HCT116 (cell line): ENCODE measurements at regions not wholly inside any gene's neighbourhood (a gene's known extent, or its start where the extent isn't known, plus 50 kb on each side); places are given as distances from the start of the nearest gene placed in this dataset.

Experiments used
- ATAC-seq: fragments of 200-7000 bp; cut with Tn5 transposase; 2 replicates; pipeline ENCODE4 v1.9.1; 2020; ENCODE audit warnings: mild to moderate bottlenecking, moderate library complexity
- BruUV-seq: library from RNA; stranded (reverse); fragments of 400-500 nt; replicated peaks from 2 replicates; lab custom pipeline; 2021; lab: Mats Ljungman, UMichigan
- CTCF ChIA-PET: fragments of 300-600 bp; sonication (Branson Sonifier 250); formaldehyde crosslinking; loops from one replicate; lab custom pipeline; 2021; ENCODE audit warnings: antibody characterized with exemption; lab: Charles Lee
- POLR2A ChIA-PET: fragments of 300-600, 350-600 bp; sonication (Branson Sonifier 250); formaldehyde crosslinking; loops from one replicate; lab custom pipeline; 2021; ENCODE audit warnings: antibody characterized with exemption; lab: Charles Lee
- RAD21 ChIA-PET, 2 experiments: fragments of 300-600 bp; sonication (Branson Sonifier 250); formaldehyde crosslinking; loops; one replicate each; lab custom pipeline; 2023; ENCODE audit warnings: low total read pairs in 2 of 2; ENCODE audit not compliant: uncharacterized antibody in 2 of 2, unreplicated experiment in 2 of 2, low non-redundant PET in 1 of 2; lab: Charles Lee
- DNase-seq: peaks from one replicate; pipeline ENCODE4 v3.0.0-alpha.2; 2010; ENCODE audit warnings: low read depth, low spot score
- H2AFZ ChIP-seq: fragments of 200-600 bp; shearing (Covaris generic), sonication (generic); 2 replicates; pipeline ENCODE4 v1.6.1; 2017; ENCODE audit warnings: low read depth, mixed run types, mixed read lengths, antibody characterized with exemption, low read length; ENCODE audit not compliant: poor library complexity, severe bottlenecking
- H3K27ac ChIP-seq: 2 replicates; pipeline ENCODE4 v1.5.1; 2012; ENCODE audit warnings: low read depth, low read length
- H3K27me3 ChIP-seq: fragments of 200-600 bp; sonication (generic); 2 replicates; pipeline ENCODE4 v1.6.1; 2016; ENCODE audit warnings: mixed run types, low read length, mixed read lengths; ENCODE audit not compliant: insufficient read depth
- H3K36me3 ChIP-seq, 2 experiments: fragments of 200-500 bp in 1 of 2; fragments of 200-600 bp in 1 of 2; sonication (Bioruptor generic) in 1 of 2; sonication (generic) in 1 of 2; 2 replicates each; pipeline versions ENCODE4 v1.5.1 to v1.6.1; 2014 to 2016; ENCODE audit warnings: low read length in 2 of 2, inconsistent platforms in 1 of 2, mixed read lengths in 1 of 2, mixed run types in 1 of 2; ENCODE audit not compliant: insufficient read depth in 2 of 2, control insufficient read depth in 1 of 2
- H3K4me1 ChIP-seq, 2 experiments: fragments of 200-600 bp in 1 of 2; sonication (generic) in 1 of 2; 2 replicates each; pipeline versions ENCODE4 v1.5.1 to v1.6.1; 2012 to 2017; ENCODE audit warnings: low read length in 2 of 2, inconsistent platforms in 1 of 2, mild to moderate bottlenecking in 1 of 2, mixed read lengths in 1 of 2, mixed run types in 1 of 2, moderate library complexity in 1 of 2; ENCODE audit not compliant: insufficient read depth in 2 of 2, control insufficient read depth in 1 of 2
- H3K4me2 ChIP-seq: fragments of 200-600 bp; sonication (generic); 2 replicates; pipeline ENCODE4 v1.6.1; 2017; ENCODE audit warnings: mixed run types, low read length, mixed read lengths
- H3K4me3 ChIP-seq, 2 experiments: fragments of 200-600 bp in 1 of 2; sonication (generic) in 1 of 2; replicated peaks in 1 of 2; 2 replicates each; pipeline ENCODE4 v1.5.1; 2011 to 2016; ENCODE audit warnings: low read length in 2 of 2, control low read depth in 1 of 2, low read depth in 1 of 2, mild to moderate bottlenecking in 1 of 2, mixed read lengths in 1 of 2, mixed run types in 1 of 2
- H3K79me2 ChIP-seq: fragments of 200-600 bp; sonication (generic); 2 replicates; pipeline ENCODE4 v1.6.1; 2017; ENCODE audit warnings: mild to moderate bottlenecking, mixed run types, low read length, moderate library complexity, mixed read lengths; ENCODE audit not compliant: insufficient read depth
- H3K9ac ChIP-seq: fragments of 200-600 bp; sonication (generic); 2 replicates; pipeline ENCODE4 v1.6.1; 2016; ENCODE audit warnings: low read length, mixed read lengths
- H3K9me2 ChIP-seq: fragments of 200-600 bp; sonication (generic), shearing (Covaris generic); 2 replicates; pipeline ENCODE4 v1.6.1; 2017; ENCODE audit warnings: mixed run types, mild to moderate bottlenecking, moderate library complexity; ENCODE audit not compliant: insufficient read depth
- H3K9me3 ChIP-seq, 2 experiments: fragments of 200-500 bp in 1 of 2; fragments of 200-600 bp in 1 of 2; sonication (Bioruptor generic) in 1 of 2; sonication (generic) in 1 of 2; 2 replicates each; pipeline ENCODE4 v1.6.1; 2014 to 2017; ENCODE audit warnings: low read length in 2 of 2, mixed read lengths in 2 of 2, inconsistent platforms in 1 of 2, low read depth in 1 of 2, mild to moderate bottlenecking in 1 of 2, mixed run types in 1 of 2, moderate library complexity in 1 of 2; ENCODE audit not compliant: control insufficient read depth in 1 of 2, insufficient read depth in 1 of 2
- H4K20me1 ChIP-seq: fragments of 200-600 bp; sonication (generic), shearing (Covaris generic); 2 replicates; pipeline ENCODE4 v1.6.1; 2017; ENCODE audit warnings: mixed run types, mild to moderate bottlenecking, moderate library complexity; ENCODE audit not compliant: insufficient read depth
- CBX3 ChIP-seq: IDR thresholded peaks from 2 replicates; pipeline ENCODE4 v1.6.1; 2012; ENCODE audit warnings: low read depth
- CEBPB ChIP-seq: IDR thresholded peaks from 2 replicates; pipeline ENCODE4 v1.6.1; 2012; ENCODE audit warnings: low read depth
- EZH2 ChIP-seq: fragments of 200-600 bp; sonication (generic); IDR thresholded peaks from 2 replicates; pipeline ENCODE4 v1.6.1; 2017; ENCODE audit warnings: antibody characterized with exemption, mixed run types
- EZH2phosphoT487 ChIP-seq: fragments of 200-600 bp; IDR thresholded peaks from 2 replicates; pipeline ENCODE4 v1.6.1; 2018; ENCODE audit warnings: antibody characterized with exemption, borderline replicate concordance
- FOSL1 ChIP-seq: IDR thresholded peaks from 2 replicates; pipeline ENCODE4 v1.6.1; 2012; ENCODE audit warnings: low read depth
- POLR2A ChIP-seq: IDR thresholded peaks from 2 replicates; pipeline ENCODE4 v1.7.0; 2011; ENCODE audit warnings: borderline replicate concordance; ENCODE audit not compliant: insufficient read depth, insufficient read length; ENCODE audit errors: extremely low read depth
- RAD21 ChIP-seq: IDR thresholded peaks from 2 replicates; pipeline ENCODE4 v1.6.1; 2012; ENCODE audit warnings: low read depth, mild to moderate bottlenecking
- SIN3A ChIP-seq: IDR thresholded peaks from 2 replicates; pipeline ENCODE4 v1.6.1; 2012; ENCODE audit warnings: low read depth
- SRF ChIP-seq: IDR thresholded peaks from 2 replicates; pipeline ENCODE4 v1.6.1; 2012; ENCODE audit warnings: low read depth
- TCF7L2 ChIP-seq: IDR thresholded peaks from 2 replicates; pipeline ENCODE4 v1.7.0; 2011; ENCODE audit warnings: borderline replicate concordance, inconsistent platforms; ENCODE audit not compliant: insufficient read depth, insufficient read length; ENCODE audit errors: extremely low read depth
- ZFX ChIP-seq: fragments of 450-650 bp; IDR thresholded peaks from 2 replicates; pipeline ENCODE4 v1.6.1; 2017
- ZNF274 ChIP-seq: fragments of 200-500 bp; sonication (Bioruptor generic); IDR thresholded peaks from 2 replicates; pipeline ENCODE4 v1.6.1; 2014; ENCODE audit warnings: mild to moderate bottlenecking, low read depth, low read length, inconsistent platforms
- intact Hi-C: fragments of 100-400 bp; cut with micrococcal nuclease; formaldehyde crosslinking; loops from 2 replicates; pipeline ENCODE4 v1.10.0; 2022
- TF ChIP-seq, protein P1 (sequence below): IDR thresholded peaks from 2 replicates; pipeline ENCODE4 v1.6.1; 2012
- TF ChIP-seq, protein P2 (sequence below), 3 experiments: fragments of 200-600 bp in 1 of 3; sonication (generic) in 1 of 3; IDR thresholded peaks in 2 of 3; conservative IDR thresholded peaks in 1 of 3; 2 replicates each; pipeline ENCODE4 v1.5.1; 2012 to 2017; ENCODE audit warnings: low read depth in 2 of 3, low read length in 2 of 3, antibody characterized with exemption in 1 of 3, borderline replicate concordance in 1 of 3, control low read depth in 1 of 3, mild to moderate bottlenecking in 1 of 3, mixed read lengths in 1 of 3, mixed run types in 1 of 3, moderate library complexity in 1 of 3; ENCODE audit not compliant: insufficient read depth in 1 of 3
- TF ChIP-seq, protein P3 (sequence below): IDR thresholded peaks from 2 replicates; pipeline ENCODE4 v1.6.1; 2012

DNA sequence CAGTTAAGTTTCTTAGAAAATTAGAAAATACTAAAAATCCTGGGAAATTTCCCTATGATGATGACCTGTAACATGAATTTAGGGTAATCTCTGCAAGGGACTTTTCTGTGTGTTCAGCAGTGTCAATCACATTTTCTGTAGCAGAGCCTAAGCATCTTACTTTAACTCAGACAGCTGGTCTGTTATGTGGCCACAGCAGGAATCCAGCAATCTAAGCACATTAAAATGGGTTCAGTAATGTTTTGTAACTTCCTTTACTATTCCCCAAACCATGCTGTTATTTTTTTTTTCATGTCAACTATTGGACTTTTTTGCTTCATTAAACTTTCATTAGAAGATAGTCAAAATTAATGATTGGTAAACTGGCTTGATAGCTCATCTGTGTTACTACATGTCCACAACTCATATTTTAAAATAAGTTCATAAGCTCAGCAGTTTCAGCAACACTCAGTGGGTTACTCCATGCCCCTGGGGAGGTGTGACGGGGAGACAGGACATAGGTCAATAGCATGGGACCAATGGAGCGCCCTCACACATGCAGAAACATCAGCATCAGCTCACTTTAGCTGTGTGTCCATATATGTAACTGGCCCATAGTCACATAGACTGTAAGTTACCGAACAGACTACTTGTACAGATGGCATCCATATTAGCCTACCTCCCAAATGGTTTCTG lies 168.0 kb upstream of the PACRGL start:
- DNase-seq, result no peak
- no peak overlapping the region for H3K4me2 ChIP-seq
- intact Hi-C loops, result no loop called here
- ChIA-PET CTCF (no interaction called here), POLR2A (no interaction called here), RAD21 (no interaction called here)
- BruUV-seq, result no TSS peak
- no peak for TF ChIP-seq EZH2
- TF ChIP-seq ZFX, result no peak
- no peak for TF ChIP-seq POLR2A
- TF ChIP-seq TCF7L2, result no peak
- TF ChIP-seq SIN3A, result no peak
- TF ChIP-seq CBX3, result no peak
- TF ChIP-seq, protein P1, sequence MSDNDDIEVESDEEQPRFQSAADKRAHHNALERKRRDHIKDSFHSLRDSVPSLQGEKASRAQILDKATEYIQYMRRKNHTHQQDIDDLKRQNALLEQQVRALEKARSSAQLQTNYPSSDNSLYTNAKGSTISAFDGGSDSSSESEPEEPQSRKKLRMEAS, result no peak
- TF ChIP-seq, protein P2, sequence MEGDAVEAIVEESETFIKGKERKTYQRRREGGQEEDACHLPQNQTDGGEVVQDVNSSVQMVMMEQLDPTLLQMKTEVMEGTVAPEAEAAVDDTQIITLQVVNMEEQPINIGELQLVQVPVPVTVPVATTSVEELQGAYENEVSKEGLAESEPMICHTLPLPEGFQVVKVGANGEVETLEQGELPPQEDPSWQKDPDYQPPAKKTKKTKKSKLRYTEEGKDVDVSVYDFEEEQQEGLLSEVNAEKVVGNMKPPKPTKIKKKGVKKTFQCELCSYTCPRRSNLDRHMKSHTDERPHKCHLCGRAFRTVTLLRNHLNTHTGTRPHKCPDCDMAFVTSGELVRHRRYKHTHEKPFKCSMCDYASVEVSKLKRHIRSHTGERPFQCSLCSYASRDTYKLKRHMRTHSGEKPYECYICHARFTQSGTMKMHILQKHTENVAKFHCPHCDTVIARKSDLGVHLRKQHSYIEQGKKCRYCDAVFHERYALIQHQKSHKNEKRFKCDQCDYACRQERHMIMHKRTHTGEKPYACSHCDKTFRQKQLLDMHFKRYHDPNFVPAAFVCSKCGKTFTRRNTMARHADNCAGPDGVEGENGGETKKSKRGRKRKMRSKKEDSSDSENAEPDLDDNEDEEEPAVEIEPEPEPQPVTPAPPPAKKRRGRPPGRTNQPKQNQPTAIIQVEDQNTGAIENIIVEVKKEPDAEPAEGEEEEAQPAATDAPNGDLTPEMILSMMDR (IDR thresholded peaks at IDR 0.05 in 2 of 3, conservative IDR thresholded peaks at IDR 0.05 in 1 of 3; ENCODE audit: borderline replicate concordance in 1 of 3, insufficient read depth in 1 of 3, low read depth in 2 of 3, low read length in 2 of 3), result no peak
- no peak for TF ChIP-seq RAD21
- TF ChIP-seq SRF, result no peak
- no peak for TF ChIP-seq EZH2phosphoT487
- no peak for TF ChIP-seq ZNF274
- no peak for TF ChIP-seq CEBPB
- no peak for TF ChIP-seq FOSL1
- TF ChIP-seq, protein P3, sequence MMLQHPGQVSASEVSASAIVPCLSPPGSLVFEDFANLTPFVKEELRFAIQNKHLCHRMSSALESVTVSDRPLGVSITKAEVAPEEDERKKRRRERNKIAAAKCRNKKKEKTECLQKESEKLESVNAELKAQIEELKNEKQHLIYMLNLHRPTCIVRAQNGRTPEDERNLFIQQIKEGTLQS, result no peak
- no peak for ATAC-seq
- no peaks in the 10 kb centered on the region for H4K20me1 ChIP-seq
- H3K4me3 ChIP-seq, result no peak overlapping the region
- no peaks in the 10 kb centered on the region for H3K36me3 ChIP-seq
- H3K9me3 ChIP-seq, result no peaks in the 10 kb centered on the region
- H3K9me2 ChIP-seq, result no peaks in the 10 kb centered on the region
- no peak overlapping the region for H3K9ac ChIP-seq
- H3K27ac ChIP-seq, result no peak overlapping the region
- no peaks in the 10 kb centered on the region for H3K27me3 ChIP-seq
- no peaks in the 10 kb centered on the region for H3K79me2 ChIP-seq
- H3K4me1 ChIP-seq, result no peaks in the 10 kb centered on the region
- no peak overlapping the region for H2AFZ ChIP-seq
